ENCODE measurements at regions not wholly inside any gene's neighbourhood (a gene's known extent, or its start where the extent isn't known, plus 50 kb on each side); places are given as distances from the start of the nearest gene placed in this dataset.

GRCh38 chr19:34851277-34851804 lies 75.4 kb upstream of the ZNF30 start:
- no peak for TF ChIP-seq CTCF (conservative IDR thresholded peaks at IDR 0.05 in 1 of 2, IDR thresholded peaks at IDR 0.05 in 1 of 2; ENCODE audit: low read depth in 1 of 2, low read length in 2 of 2)
- no peak for TF ChIP-seq EZH2 (IDR thresholded peaks at IDR 0.05; ENCODE audit: low read length, missing control alignments)

Data from fibroblast of lung (primary cell).